HG03175 (cell line): ENCODE measurements at regions not wholly inside any gene's neighbourhood (a gene's known extent, or its start where the extent isn't known, plus 50 kb on each side); places are given as distances from the start of the nearest gene placed in this dataset.
"Not testable (repeated sequence)": the region's sequence is repeated elsewhere in the genome, so short reads cannot be mapped to it uniquely, and the experiment has no call there.

Source experiments
- ATAC-seq: cut with Tn5 transposase; IDR thresholded peaks from one replicate; pipeline ENCODE4 v1.9.1; 2021; ENCODE audit warnings: mild to moderate bottlenecking, moderate library complexity; ENCODE audit not compliant: unreplicated experiment

DNA sequence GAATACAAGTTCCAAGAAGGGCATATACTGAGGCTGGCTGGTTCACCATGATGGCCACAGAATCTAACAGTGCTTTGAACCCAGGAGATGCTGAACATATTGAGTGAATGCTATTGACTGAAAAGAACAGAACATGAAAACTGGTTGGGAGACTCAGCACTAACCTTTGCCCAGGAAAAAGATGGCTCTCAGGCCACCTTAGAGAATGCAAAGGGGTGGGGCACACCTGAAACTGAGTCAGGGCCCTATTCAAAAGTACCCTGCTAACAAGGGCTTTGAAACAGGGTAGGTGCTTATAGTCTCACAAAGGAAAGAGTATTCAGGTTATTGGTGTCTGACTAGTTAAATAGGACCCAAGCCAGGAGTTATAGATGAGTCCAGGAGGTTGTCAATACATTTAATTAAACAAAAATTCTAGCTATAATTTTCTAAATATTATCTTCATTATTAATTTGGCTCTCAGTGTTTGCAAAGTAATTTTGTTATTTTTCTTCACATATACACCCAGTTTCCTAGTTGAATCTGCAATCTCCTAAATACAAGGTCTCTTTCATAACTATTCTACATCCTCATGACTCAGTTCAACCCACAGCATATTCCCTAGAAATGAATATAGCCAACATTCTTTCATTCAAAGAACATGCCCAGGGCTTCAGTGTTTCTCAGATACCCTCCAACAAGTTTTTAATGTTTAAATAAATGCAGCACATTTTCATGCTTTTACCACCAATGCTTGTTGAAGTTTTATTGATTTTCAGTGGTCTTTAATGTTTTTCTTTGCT lies 144.2 kb upstream of the RAPGEF2 start:
- no peak for ATAC-seq

GRCh38 chr4:158962393-158962792 lies 140.5 kb upstream of the RAPGEF2 start:
- ATAC-seq, result no peak

DNA sequence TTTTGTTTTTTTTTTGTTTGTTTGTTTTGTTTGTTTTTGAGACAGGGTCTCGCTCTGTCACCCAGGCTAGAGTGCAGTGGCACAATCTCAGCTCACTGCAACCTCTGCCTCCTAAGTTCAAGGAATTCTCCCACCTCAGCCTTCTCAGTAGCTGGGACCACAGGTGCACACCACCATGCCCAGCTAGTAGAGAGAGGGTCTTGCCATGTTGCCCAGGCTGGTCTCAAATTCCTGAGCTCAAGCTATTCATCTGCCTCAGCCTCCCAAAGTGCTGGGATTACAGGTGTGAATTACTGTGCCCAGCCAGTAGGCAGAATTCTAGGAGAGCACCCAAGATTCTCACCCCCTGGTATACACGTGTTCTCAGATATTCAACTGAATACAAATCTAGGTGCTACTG lies 139.6 kb upstream of the RAPGEF2 start:
- ATAC-seq, result not testable (repeated sequence)

- no peak for ATAC-seq
Measured at GRCh38 chr4:158964114-158964727, 138.7 kb upstream of the RAPGEF2 start.

- no peak for ATAC-seq
Measured at GRCh38 chr4:158964728-158965124, 138.2 kb upstream of the RAPGEF2 start.

- ATAC-seq, result no peak
Measured at GRCh38 chr4:158965226-158965625, 137.7 kb upstream of the RAPGEF2 start.

DNA sequence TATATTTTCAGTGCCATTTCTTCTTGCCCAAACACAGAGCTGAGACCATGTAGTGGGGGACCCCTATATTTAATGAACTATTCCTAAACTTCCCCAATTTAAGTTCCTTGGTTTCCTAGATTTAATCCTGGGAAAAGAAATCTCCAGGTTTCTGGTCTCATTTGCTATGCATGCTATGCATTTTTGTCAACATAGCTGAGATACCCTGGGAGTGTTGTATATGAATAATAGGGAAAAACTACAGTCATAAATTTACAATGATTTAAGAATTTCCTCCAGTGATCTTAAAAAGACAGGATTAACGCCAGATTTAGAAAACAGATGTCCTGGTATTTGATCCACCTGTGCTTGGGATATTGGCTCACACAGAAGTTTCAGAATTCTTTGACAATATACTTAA lies 136.8 kb upstream of the RAPGEF2 start:
- no peak for ATAC-seq

- no peak for ATAC-seq
Measured at GRCh38 chr4:158968961-158969360, 133.9 kb upstream of the RAPGEF2 start.

DNA sequence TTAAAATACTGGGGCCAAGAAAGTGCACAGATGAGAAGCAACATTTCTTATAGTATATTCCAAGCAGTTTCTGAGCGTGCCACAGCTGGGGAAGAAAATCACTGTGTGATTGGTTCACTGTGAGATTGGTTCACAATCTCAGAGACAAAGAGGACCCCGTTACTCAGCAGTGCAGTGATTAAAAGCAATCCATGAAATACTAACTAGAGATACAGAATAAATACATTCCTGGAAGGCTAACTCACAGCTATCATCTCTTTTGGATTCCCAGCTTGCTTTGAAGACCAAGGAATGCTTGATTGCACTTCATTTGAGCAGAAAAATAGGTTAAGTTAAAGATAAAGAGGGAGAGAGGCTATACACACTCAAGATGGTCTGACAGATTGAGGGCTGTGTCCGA lies 132.1 kb upstream of the RAPGEF2 start:
- ATAC-seq, result no peak

GRCh38 chr4:158974438-158974837 lies 128.4 kb upstream of the RAPGEF2 start:
- not testable (repeated sequence) for ATAC-seq

DNA sequence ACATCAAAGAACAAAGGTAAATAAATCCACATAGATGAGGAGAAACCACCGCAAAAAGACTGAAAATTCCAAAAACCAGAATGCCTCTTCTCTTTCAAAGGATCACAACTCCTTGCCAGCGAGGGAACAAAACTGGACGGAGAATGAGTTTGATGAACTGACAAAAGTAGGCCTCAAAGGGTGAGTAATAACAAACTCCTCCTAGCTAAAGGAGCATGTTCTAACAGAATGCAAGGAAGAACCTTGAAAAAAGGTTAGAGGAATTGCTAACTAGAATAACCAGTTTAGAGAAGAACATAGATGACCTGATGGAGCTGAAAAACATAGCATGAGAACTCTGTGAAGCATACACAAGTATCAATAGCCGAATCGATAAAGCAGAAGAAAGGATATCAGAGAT lies 122.2 kb upstream of the RAPGEF2 start:
- not testable (repeated sequence) for ATAC-seq

GRCh38 chr4:158991534-158992155 lies 111.2 kb upstream of the RAPGEF2 start:
- ATAC-seq, result no peak

DNA sequence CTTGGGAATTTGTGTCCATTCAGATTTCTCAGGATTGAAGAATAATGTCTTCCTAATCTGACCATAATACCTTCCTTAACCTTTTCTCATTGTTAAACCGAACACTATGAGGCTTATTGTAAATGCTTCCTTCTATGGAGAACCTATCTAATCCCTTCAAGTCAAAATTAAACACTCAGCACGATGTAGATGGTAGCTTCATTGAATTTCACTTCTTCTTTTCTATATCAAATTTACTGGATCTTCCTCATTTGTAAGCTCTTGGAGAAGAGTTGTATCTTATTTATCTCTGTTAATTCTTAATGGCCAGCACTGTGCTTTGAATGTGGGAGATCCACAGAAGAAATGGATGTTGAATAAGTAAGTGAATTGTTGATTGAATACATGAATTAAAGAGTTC lies 109.0 kb upstream of the RAPGEF2 start:
- no peak for ATAC-seq

GRCh38 chr4:158995040-158995439 lies 107.8 kb upstream of the RAPGEF2 start:
- no peak for ATAC-seq

GRCh38 chr4:158995965-158996364 lies 106.9 kb upstream of the RAPGEF2 start:
- ATAC-seq, result no peak

- ATAC-seq, result no peak
Measured at GRCh38 chr4:158996669-158997074, 106.2 kb upstream of the RAPGEF2 start.

- ATAC-seq, result no peak
Measured at GRCh38 chr4:158997660-158998349, 105.1 kb upstream of the RAPGEF2 start.

DNA sequence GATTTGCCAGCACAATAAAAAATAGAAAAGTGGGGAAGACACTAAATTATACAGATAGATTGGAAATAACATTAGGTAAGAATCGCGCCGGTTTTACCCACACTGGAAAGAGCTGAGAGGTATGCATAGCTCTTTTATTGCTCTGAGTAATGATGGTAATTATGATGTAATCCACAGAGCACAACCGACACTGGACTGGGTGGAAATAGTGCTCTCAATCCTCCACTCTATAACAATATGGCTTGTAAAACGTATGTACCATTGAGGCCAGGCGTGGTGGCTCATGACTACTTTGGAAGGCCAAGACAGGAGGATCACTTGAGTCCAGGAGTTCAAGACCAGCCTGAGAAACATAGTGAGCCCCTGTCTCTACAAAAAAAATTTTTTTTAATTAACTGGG lies 104.3 kb upstream of the RAPGEF2 start:
- no peak for ATAC-seq

- no peak for ATAC-seq
Measured at GRCh38 chr4:158999166-158999682, 103.7 kb upstream of the RAPGEF2 start.

GRCh38 chr4:158999849-159000248 lies 103.0 kb upstream of the RAPGEF2 start:
- no peak for ATAC-seq

DNA sequence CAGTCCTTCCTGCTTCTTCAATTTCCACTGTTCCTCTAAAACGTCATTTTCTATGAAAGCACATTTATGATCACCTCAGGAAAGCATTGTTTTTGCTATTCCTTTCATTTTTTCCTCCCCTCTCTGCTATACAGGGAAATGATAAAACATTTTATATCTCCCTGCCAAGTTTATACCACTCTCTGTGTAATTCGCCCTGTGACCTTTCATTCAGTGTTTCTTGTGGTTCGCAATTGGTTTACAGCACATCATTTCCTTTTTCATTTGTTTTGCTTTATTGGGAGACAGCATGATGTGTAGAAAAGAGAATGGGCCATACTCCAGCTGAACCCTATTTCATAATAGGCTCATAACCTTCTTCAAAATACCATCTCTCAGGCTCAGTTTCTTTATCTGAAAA lies 99.9 kb upstream of the RAPGEF2 start:
- no peak for ATAC-seq
